ENCODE measurements at regions not wholly inside any gene's neighbourhood (a gene's known extent, or its start where the extent isn't known, plus 50 kb on each side); places are given as distances from the start of the nearest gene placed in this dataset.
"Not testable (repeated sequence)": the region's sequence is repeated elsewhere in the genome, so short reads cannot be mapped to it uniquely, and the experiment has no call there.

DNA sequence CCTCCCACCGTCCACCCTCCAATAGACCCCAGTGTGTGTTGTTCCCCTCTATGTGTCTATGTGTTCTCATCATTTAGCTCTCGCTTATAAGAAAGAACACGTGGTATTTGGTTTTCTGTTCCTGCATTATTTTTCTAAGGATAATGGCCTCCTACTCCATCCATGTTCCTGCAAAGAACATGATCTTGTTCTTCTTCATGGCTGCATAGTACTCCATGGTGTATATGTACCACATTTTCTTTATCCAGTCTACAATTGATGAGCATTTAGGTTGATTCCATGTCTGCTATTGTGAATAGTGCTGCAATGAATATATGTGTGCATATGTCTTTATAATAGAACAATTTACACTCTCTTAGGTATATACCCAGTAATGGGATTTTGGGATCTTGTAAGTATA, 219.3 kb downstream of the FAM43A start:
- TF ChIP-seq EZH2 (IDR thresholded peaks at IDR 0.05; ENCODE audit: borderline replicate concordance, low read depth, low read length, poor library complexity, severe bottlenecking); CTCF (conservative IDR thresholded peaks at IDR 0.05; ENCODE audit: low read depth, low read length): not testable (repeated sequence)
